ENCODE measurements at regions not wholly inside any gene's neighbourhood (a gene's known extent, or its start where the extent isn't known, plus 50 kb on each side); places are given as distances from the start of the nearest gene placed in this dataset.

DNA sequence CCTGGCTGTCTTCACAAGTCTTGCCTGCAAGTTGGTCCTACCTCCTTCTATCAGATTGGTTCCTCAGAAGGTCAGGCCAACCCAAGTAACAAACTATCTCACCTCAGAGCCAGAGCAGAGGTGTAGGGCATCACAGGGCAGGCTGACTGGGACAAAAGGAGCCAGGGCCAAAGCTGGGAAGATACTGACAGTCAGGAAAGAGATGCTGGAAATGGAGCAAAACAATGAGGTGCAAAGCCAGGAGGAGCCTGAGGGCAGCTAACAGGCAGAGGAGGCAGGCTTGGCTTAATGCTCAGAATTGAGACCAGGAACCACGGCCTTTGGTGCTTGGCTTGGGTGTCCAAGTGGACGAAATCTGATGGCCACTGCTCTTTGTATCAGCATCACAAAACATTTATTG is 68.4 kb upstream of the PNMA1 start:
- no peak for DNase-seq (ENCODE audit: low read depth in 2 of 2)

DNA sequence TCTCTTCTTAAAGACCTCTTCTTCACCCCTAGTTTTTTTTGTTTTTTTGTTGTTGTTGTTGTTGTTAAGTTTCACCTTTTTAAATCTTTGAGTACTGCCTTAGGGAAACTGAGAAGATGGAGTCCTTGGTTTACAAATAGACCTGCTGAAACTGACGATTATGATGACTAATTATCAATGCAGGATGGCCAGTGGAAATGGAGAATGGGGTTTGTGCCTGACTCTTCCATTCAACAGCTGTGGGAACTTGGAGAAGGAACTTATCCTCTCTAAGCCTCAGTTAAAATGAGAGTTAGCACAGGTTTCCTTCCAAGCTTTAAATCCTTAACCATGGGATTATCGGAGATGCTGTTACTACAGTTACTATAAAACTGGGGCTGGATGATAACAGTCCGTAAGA is 66.7 kb upstream of the PNMA1 start:
- DNase-seq (ENCODE audit: low read depth in 2 of 2), result no peak

DNA sequence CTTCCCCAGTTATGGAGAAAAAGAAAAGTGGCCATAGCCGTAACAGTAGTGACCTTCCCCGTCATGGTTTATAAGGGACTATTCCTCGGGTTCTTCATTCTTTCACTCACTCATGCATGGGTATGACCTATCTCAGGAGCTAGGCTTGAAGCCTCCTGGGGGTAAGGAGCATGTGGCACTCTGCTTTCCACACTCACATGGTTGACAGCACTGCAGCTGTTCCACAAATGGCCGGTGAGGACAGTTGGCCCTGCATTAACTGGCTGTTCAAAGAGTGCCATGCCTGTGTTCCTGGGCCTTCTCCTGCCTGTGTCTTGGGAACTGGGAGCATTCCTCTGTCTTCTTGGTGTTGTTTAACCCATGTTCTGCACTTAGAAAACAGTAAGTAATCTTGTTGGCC is 66.2 kb upstream of the PNMA1 start:
- no peak for DNase-seq (ENCODE audit: low read depth in 2 of 2)

DNA sequence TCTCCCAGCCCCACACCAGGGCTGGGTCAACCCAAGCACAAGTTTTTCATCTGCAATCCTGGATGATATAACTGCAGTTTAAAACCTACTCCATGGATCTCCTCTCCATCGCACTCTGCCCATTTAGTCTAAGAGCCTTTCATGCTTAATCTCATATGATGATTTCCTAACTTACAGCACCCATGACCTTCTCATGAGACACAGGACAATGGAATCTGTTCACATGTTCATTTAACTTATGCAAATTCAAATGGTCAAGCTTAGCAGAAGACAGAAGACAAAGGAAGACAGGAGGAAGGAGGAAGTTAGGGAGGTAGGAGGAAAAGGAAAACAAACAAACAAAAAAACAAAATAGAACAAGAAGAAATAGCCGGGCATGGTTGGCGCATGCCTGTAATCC is 64.6 kb upstream of the PNMA1 start:
- no peak for DNase-seq (ENCODE audit: low read depth in 2 of 2)

DNA sequence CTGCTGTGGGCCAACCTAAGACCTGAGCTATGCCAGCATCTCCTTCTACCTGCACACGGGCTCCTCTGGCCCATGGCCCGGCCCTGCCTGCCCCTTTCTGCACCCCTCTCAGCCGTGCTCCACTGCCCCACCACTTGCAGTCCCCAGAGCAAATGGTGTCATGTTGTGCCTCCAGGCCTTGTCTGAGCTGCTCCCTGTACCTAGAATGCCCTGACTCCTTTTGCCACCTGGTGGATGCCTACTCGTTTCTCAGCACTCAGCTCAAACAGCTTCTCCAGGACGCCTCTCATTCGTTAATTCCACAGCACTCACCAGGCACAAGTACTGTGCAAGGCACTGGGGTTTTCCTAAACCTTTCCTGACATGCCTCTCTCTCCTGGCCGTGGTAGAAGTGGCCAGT is 63.2 kb upstream of the PNMA1 start:
- no peak for DNase-seq (ENCODE audit: low read depth in 2 of 2)

DNA sequence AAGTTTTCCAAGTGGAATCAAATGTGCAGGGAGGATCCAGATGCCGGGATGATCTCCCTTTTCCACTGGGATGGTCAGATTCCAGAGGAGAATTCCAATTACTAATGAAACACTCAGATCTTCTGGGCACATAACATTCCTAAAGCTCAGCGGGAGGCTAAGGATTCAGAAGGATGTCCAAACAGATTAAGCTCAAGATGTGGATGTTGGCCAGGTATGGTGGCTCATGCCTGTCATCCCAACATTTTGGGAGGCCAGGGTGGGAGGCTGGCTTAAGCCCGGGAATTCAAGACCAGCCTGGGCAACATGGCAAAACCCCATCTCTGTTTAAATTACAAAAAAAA is 62.0 kb upstream of the PNMA1 start:
- no peak for DNase-seq (ENCODE audit: low read depth in 2 of 2)

DNA sequence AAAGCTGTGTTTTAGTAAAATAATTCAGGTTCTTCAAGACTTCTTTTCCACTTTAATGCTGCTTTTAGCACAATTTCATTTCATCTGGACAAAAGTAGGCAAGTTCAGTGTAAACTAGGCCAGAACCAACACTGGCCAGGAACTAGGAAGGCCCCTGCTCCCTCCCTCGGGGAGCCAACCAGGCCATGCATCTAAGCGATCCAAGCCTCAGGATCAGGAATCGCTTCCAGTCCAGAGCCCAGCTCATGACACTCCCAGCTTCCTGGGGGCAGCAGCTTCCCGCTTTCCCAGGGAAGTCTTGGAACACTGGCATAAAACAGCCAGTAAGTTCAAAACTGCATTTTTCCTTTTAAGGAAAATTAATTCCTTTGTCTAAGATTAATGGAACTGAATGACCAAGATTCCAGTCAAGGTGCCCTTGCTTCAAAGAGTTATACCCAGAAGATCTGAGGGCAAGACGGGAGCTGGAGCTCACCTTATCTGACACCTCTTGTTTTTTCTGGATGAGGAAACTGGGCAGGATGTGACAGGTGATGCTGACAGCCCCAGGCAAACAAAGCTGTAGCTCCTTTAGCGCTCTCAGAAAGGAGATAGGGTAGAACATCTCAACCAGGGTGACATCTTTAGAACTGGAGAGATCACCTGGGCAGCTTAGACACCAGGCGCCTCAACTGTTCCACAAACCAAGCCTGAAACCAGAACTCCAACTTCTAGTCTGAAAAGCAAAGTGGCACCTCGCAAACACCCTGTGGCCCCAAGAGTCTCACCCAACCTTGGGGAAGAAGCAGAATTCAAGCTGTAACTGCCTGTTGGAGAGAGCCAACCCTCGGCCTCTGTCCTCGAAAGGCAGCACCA is 61.4 kb upstream of the PNMA1 start:
- DNase-seq (ENCODE audit: low read depth in 2 of 2), result no peak

DNA sequence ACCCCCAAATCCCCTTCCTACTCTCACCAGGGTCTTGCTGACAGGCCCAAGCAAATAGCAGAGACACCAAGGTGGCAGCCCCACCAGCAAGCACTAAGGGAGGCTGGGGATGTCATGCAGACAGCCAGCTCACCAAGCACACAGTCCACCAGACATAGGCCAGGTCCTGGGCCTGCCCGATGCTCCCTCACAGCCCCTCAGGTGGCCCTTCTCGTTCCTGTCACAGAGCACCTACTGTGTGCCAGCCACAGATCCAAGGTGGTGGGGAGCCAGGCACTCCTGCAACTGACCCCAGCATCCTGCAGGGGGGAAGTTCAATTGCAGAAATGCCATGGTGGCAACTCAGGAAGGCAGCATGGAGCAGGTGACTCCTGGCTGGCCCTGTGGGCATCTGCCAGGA is 60.5 kb upstream of the PNMA1 start:
- DNase-seq (ENCODE audit: low read depth in 2 of 2), result no peak

DNA sequence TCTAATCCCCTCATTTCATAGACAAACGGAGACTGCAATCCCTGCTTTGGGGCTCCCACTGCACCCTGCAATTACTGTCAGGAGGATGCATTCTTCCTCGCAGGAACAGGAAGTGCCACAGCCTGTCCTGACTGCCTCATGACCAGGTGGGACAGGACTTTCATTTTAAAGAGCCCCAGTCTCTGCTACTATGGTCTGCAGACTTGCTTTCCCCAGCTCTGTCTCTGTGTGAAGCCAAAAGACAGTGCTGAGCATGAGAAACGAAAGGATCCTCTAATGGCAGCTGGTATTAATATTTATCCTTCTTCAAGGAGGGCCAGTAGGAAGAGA is 60.0 kb upstream of the PNMA1 start:
- DNase-seq (ENCODE audit: low read depth in 2 of 2), result no peak

DNA sequence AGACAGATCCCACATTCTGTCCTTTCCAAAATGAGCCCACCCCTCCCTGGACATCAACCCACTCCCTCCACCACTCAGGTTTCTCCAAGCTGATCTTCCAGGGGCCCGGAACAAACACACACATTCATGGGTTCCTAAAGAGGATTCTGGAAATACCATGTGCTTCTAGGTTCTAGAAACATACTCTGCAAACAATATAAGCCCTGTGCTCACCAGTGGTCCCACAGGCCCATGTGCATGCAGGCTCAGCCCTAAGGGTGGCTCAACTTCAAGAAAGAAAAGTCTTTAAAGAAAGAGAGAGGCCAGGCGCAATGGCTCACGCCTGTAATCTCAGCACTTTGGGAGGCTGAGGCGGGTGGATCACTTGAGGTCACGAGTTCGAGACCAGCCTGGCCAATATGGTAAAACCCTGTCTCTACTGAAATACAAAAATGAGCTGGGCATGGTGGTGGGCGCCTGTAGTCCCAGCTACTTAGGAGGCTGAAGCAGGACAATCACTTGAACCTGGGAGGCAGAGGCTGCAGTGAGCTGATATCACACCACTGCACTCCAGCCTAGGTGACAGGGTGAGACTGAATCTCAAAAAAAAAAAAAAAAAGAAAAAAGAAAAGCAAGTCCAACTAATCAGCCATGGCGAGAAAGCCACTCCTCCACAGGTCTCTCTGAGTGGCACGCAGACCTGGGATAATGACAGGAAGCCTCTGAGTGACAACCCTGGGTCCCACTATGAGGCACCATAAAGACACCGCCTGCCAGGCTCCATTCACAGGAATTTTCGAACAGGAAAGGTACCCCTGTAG is 59.5 kb upstream of the PNMA1 start:
- DNase-seq (ENCODE audit: low read depth in 2 of 2), result no peak

DNA sequence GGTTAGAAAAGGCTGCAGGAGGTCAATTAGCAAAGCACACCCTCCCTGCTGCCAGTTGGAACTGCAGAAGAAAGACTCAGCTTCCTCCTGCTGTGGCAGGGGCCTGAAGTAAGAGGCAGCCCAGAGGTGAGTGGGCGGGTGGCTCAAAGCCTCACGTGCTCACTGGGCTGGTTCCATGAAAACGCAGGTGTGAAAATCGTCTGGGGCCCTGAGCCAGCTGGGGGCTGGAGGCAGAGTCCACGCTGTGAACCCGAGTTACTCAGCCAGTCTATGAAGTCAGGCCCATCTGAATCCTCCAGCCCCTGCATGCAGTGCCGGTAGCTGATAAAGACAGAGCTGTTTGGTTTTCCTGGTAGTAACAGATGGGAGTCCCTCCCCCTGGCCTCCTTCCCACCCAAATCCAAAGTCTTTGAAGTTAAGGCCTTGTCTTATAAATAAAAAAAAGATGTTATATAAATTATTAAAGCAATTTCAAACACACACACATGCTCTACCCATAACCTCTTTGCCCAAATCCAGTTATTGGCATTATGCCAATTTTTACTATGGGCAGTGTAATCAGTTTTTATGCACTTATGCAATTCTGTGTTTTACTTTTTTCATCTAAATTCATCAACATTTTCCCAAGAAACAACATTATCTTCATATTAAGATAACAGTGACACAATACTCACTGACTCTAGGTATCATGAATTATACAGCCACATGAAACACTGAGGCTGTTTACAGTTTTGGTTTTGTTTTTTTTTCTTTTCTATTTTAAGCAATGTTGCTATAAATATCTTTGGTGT is 57.9 kb upstream of the PNMA1 start:
- DNase-seq (ENCODE audit: low read depth in 2 of 2), result no peak

DNA sequence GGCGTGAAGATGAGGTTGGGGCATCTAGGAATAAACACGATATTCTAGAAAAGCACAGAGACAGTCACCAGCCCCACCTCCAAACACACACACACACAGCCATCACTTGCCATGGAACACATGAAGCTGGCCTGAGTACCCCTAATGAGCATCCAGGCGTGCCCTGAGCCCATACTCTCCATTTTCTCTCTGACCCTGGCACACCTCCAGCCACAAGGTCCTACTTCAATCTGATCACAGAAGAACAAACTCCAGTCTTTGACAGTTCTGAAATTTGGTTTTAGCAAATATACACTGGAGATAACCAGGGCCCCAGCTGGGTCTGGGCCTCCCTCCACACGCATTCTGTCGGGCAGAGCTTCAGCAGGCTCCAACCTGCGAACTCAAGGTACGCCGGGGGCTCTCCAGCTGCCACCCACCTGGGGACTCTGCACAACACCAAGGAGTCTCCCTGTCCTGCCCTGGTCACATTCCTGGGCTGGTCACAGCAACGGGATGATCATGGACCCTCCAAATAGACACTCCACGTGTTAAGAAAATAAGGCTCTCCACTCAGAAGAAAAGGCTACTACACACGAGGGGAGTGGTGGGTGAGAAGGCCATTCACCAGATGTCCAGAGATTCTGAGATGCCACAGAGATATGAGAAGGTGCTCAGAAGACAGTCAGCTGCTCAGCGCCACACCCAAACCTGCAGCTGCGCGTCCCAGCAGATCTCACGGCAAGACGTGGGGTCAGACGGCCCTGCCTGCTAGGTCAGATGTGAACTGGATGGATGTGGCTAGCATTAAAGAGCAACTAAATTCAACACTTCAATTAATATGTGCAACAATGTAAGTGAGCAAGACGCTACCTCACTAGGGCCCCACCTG is 57.0 kb upstream of the PNMA1 start:
- DNase-seq (ENCODE audit: low read depth in 2 of 2), result no peak

DNA sequence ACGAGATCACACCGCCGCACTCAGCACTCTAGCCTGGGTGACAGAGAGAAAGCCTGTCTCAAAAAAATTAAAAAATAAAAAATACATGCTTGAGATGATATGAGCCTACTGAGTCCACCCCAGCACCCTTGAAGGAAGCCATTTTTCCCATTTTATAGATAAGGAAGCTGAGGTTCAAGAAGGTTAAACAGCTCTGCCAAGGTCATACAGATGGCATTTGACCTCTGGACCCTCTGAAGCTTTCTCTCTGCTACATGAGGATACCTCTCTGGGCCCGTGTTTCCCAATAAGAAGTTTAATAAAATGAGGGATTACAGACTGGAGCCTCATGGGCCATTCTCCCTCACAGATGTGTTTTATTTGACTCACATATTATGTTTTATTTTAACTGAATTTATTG is 53.9 kb upstream of the PNMA1 start:
- no peak for DNase-seq (ENCODE audit: low read depth in 2 of 2)

DNA sequence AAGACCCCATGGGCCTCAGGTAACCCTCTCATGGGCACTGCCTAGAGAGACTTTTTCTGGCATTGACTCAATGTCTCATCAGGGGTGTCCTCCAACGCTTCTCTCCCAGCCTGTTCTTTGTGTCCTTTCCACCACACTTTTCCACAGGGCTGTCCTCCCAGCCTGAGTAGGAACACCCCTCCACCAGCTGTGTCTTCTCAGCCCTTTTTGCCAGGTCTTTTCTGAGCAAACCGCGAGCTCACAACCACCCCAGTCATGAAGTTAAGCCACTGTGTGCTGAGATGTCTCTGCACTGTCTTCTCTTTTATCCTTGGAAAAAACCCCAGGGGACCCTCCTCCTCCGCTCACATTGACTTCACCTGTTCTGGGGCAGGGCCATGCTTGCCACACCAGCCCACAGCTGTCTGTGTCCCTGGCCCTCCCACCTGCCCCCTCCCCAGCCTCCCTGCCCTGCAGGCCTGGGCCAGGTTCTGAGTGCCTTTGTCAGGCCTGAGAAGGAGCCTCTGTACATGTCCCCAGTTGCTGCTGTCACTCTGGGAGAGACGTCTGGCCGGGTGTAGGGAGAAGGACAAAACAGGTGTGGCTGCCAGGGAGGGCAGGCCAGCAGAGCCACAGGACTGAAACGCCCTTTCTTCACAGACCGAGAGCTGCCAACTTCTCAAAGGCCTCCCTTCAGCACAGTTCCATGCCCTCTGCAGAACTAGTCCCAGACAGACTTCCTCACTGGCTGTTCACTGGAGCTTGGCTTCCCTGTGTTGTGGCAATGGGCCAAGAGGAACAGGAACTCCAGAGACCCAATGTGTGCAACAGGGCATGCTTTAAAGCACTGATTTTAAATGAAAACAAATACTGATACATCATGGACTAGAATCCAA is 50.5 kb upstream of the PNMA1 start:
- no peak for DNase-seq (ENCODE audit: low read depth in 2 of 2)
